ENCODE measurements at regions not wholly inside any gene's neighbourhood (a gene's known extent, or its start where the extent isn't known, plus 50 kb on each side); places are given as distances from the start of the nearest gene placed in this dataset.
A peak's percentile ranks its signal among the peaks of the same experiment; 100 is the strongest.

DNA sequence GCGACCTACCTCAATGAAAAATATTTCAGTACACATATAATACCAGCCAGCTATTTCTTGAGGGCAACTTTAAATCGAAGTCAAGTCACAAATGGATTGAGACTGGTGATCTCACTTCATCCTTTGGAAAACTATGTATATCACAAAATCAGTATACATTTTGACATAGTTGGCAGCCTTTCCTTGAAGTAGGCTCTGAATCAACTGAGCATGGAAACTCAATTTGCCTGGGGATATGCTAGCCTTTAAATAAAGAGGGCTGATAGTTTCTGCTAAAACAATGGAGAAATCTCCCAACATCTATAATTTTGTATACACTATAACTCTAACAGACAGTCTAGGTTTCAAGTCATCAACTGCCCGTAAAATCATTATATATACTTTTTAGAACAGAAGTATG is 282.8 kb upstream of the TENM3 start:
- ATAC-seq (ENCODE audit: insufficient read depth, low FRiP score) = no peak
- 85 to 88% methylated on average over 3 of the region's 3 CpGs for WGBS, 2 donors
- Histone ChIP-seq H3K9ac (ENCODE audit: insufficient read depth in 1 of 2, low read length in 2 of 2) (no peak overlapping the region), H3K36me3 (ENCODE audit: control insufficient read depth in 4 of 4, insufficient read depth in 4 of 4, low read length in 4 of 4) (no peaks in the 10 kb centered on the region), H3K4me1 (ENCODE audit: control insufficient read depth in 5 of 5, insufficient read depth in 5 of 5, low read length in 5 of 5) (peaks cover 0 to 10% (median 0%) of the 10 kb centered on the region in 5 donors), H3K27me3 (ENCODE audit: control insufficient read depth in 3 of 3, insufficient read depth in 3 of 3, low read length in 2 of 3) (no peaks in the 10 kb centered on the region), H3K9me3 (ENCODE audit: control insufficient read depth in 4 of 4, insufficient read depth in 3 of 4, low read length in 3 of 4) (peaks cover 0 to under 1% (median 0%) of the 10 kb centered on the region in 4 donors), H3K27ac (ENCODE audit: low read depth in 1 of 2, low read length in 1 of 2) (no peak overlapping the region), H3K4me3 (no peak overlapping the region)
- TF ChIP-seq, protein P1, sequence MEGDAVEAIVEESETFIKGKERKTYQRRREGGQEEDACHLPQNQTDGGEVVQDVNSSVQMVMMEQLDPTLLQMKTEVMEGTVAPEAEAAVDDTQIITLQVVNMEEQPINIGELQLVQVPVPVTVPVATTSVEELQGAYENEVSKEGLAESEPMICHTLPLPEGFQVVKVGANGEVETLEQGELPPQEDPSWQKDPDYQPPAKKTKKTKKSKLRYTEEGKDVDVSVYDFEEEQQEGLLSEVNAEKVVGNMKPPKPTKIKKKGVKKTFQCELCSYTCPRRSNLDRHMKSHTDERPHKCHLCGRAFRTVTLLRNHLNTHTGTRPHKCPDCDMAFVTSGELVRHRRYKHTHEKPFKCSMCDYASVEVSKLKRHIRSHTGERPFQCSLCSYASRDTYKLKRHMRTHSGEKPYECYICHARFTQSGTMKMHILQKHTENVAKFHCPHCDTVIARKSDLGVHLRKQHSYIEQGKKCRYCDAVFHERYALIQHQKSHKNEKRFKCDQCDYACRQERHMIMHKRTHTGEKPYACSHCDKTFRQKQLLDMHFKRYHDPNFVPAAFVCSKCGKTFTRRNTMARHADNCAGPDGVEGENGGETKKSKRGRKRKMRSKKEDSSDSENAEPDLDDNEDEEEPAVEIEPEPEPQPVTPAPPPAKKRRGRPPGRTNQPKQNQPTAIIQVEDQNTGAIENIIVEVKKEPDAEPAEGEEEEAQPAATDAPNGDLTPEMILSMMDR (IDR thresholded peaks at IDR 0.05; ENCODE audit: control extremely low read depth, extremely low read depth) = no peak
- no peak for DNase-seq

DNA sequence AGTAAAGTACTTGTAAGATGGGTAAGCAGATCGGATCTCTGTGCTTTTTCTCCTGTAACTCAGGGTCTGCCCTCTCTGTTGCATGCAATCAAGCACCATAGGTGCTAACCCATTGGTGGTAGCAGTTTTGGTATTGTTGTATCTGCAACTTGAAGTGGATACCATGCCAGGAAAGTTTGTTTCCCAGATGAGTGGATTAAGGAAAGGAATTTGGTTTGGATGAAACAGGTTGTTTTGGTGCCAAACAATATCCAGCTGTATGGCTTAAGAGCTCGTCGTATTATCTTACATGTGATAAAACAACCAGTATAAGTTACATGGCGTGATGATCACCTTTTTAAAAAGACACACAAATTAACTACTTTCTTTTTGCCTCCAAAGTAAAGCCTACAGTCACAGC is 280.9 kb upstream of the TENM3 start:
- no peaks in the 10 kb centered on the region for H3K9me3 ChIP-seq (ENCODE audit: control insufficient read depth in 4 of 4, insufficient read depth in 3 of 4, low read length in 3 of 4)
- WGBS, 2 donors = 56 to 77% methylated on average over 4 of the region's 4 CpGs
- no peaks in the 10 kb centered on the region for H3K27me3 ChIP-seq (ENCODE audit: control insufficient read depth in 3 of 3, insufficient read depth in 3 of 3, low read length in 2 of 3)
- no peak overlapping the region for H3K4me3 ChIP-seq
- no peak overlapping the region for H3K9ac ChIP-seq (ENCODE audit: insufficient read depth in 1 of 2, low read length in 2 of 2)
- peaks cover 0 to 3% (median 0%) of the 10 kb centered on the region in 5 donors for H3K4me1 ChIP-seq (ENCODE audit: control insufficient read depth in 5 of 5, insufficient read depth in 5 of 5, low read length in 5 of 5)
- TF ChIP-seq, protein P1 (IDR thresholded peaks at IDR 0.05; ENCODE audit: control extremely low read depth, extremely low read depth) = no peak
- no peak overlapping the region for H3K27ac ChIP-seq (ENCODE audit: low read depth in 1 of 2, low read length in 1 of 2)
- no peak for ATAC-seq (ENCODE audit: insufficient read depth, low FRiP score)
- no peaks in the 10 kb centered on the region for H3K36me3 ChIP-seq (ENCODE audit: control insufficient read depth in 4 of 4, insufficient read depth in 4 of 4, low read length in 4 of 4)
- DNase-seq = peak in 1 of 3 donors; percentile 29

DNA sequence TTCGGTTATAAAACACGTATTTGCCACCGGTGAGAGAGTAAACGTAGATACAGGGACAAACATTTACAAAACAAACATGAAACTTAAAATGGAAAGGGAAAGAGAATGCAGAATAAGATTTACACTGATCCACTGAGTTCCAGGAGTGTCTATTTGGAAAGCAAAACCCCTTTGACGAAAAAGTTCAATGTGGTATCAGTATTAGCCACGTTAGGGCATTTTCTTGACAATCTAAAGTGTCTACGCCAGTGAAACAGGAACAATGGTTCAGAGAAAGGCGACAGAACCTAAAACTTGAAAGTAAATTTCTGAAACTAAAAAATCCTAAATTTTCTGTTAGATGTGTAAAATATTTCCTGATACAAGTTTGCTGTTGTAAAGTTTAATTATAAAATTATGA is 278.5 kb upstream of the TENM3 start:
- no peak overlapping the region for H3K27ac ChIP-seq (ENCODE audit: low read depth in 1 of 2, low read length in 1 of 2)
- no peak overlapping the region for H3K9ac ChIP-seq (ENCODE audit: insufficient read depth in 1 of 2, low read length in 2 of 2)
- H3K9me3 ChIP-seq (ENCODE audit: control insufficient read depth in 4 of 4, insufficient read depth in 3 of 4, low read length in 3 of 4) = peaks cover 0 to 3% (median 0%) of the 10 kb centered on the region in 4 donors
- H3K36me3 ChIP-seq (ENCODE audit: control insufficient read depth in 4 of 4, insufficient read depth in 4 of 4, low read length in 4 of 4) = no peaks in the 10 kb centered on the region
- ATAC-seq (ENCODE audit: insufficient read depth, low FRiP score) (no peak), DNase-seq (no peak)
- TF ChIP-seq, protein P1 (IDR thresholded peaks at IDR 0.05; ENCODE audit: control extremely low read depth, extremely low read depth) = no peak
- H3K27me3 ChIP-seq (ENCODE audit: control insufficient read depth in 3 of 3, insufficient read depth in 3 of 3, low read length in 2 of 3) = no peaks in the 10 kb centered on the region
- H3K4me3 ChIP-seq = no peak overlapping the region
- 71 to 82% methylated on average over 8 of the region's 8 CpGs for WGBS, 2 donors
- peaks cover 0 to 4% (median 0%) of the 10 kb centered on the region in 5 donors for H3K4me1 ChIP-seq (ENCODE audit: control insufficient read depth in 5 of 5, insufficient read depth in 5 of 5, low read length in 5 of 5)

DNA sequence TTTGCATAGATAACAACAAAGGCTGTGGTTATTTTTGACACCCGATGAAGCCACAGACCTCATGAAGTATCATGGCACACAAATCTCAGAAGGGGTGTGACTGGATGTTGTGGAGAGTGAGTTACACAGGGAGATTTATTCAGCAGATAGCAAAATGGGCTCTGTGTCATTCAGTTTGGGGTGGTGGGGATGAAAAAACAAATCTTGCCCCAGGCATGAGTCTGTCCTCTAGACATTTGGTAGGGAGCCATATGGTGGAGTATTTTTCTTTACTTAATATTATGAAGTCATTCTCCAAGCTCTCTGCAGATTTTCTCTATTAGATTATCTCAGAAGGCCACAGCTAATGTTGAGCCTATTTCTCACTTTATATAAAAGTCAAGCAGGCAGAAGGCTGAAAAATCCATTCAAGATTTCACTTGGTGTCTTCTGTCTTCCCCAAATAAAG is 277.1 kb upstream of the TENM3 start:
- 85 to 91% methylated on average over 1 of the region's 1 CpG for WGBS, 2 donors
- Histone ChIP-seq H3K27me3 (ENCODE audit: control insufficient read depth in 3 of 3, insufficient read depth in 3 of 3, low read length in 2 of 3) (no peaks in the 10 kb centered on the region), H3K4me1 (ENCODE audit: control insufficient read depth in 5 of 5, insufficient read depth in 5 of 5, low read length in 5 of 5) (peaks cover 0 to 4% (median 0%) of the 10 kb centered on the region in 5 donors), H3K9ac (ENCODE audit: insufficient read depth in 1 of 2, low read length in 2 of 2) (no peak overlapping the region), H3K36me3 (ENCODE audit: control insufficient read depth in 4 of 4, insufficient read depth in 4 of 4, low read length in 4 of 4) (no peaks in the 10 kb centered on the region), H3K27ac (ENCODE audit: low read depth in 1 of 2, low read length in 1 of 2) (no peak overlapping the region), H3K4me3 (no peak overlapping the region), H3K9me3 (ENCODE audit: control insufficient read depth in 4 of 4, insufficient read depth in 3 of 4, low read length in 3 of 4) (peaks cover 0 to 3% (median 0%) of the 10 kb centered on the region in 4 donors)
- DNase-seq (no peak), ATAC-seq (ENCODE audit: insufficient read depth, low FRiP score) (no peak)
- TF ChIP-seq, protein P1 (IDR thresholded peaks at IDR 0.05; ENCODE audit: control extremely low read depth, extremely low read depth) = no peak
